ENCODE measurements at regions not wholly inside any gene's neighbourhood (a gene's known extent, or its start where the extent isn't known, plus 50 kb on each side); places are given as distances from the start of the nearest gene placed in this dataset.

- DNase-seq (ENCODE audit: low spot score): no peak
These were observed 324.7 kb downstream of the ETS1 start for GRCh38 chr11:128262463-128263345.

DNA sequence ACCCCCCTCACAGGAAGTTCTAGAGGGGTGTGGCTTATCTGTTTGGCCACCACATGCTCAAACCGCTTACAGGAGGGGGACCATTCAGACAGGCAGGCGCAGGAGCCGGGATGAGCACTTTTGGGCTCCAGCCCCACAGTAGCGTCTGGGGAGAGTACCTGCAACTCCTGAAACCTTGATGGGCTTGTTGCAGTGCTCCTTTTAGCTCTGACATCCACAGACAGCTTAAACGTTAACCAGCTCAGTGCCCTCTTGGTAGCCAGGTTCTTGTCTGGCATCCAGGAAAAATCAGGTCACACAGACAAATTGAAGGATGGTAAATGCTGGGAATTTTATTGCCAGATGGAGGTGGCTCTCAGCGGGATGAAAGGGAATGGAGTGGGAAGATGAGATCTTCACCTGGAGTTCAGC, 326.3 kb downstream of the ETS1 start:
- no peak for DNase-seq (ENCODE audit: low spot score)

GRCh38 chr11:128260398-128260797, 327.0 kb downstream of the ETS1 start:
- no peak for DNase-seq (ENCODE audit: low spot score)

GRCh38 chr11:128259816-128260215, 327.5 kb downstream of the ETS1 start:
- DNase-seq (ENCODE audit: low spot score): no peak

GRCh38 chr11:128254941-128255340, 332.4 kb downstream of the ETS1 start:
- DNase-seq (ENCODE audit: low spot score): no peak

DNA sequence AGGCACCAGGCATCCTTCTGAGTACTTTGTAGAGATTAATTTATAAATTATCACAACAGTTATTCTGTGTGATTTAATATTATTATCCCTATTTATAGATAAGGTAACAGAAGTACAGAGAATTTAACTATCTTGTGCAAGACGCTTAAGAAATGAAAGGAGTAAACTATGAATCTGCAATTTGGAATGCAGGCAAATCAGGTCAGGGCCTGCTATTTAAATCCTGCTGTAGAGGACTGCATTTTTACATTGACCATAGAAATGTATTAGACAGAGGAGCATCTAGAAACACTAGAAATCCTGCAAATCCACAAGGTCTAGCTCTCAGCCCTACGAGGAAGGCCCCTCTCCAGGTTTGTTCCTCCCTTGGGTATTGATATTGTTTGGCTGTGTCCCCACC, 336.2 kb downstream of the ETS1 start:
- no peak for DNase-seq (ENCODE audit: low spot score)

DNA sequence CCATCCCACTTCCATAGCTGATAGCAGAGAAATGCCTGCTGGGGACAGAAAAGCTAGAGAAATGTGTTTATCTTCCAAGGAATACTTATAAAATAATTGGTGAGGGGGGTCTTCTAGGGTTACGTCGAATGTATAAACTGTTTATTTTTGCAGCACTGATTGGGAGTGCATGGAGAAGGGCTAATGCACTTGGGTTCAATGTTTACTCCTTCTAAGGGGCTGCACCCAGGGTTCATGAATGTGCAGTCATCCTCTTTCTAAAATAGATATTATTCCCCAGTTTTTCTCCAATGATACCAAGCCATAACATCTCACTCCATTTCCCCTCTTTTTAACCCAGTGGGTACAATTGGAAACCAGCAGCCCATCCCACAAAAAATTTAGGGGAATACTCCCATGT, 336.9 kb downstream of the ETS1 start:
- DNase-seq (ENCODE audit: low spot score): no peak

GRCh38 chr11:128246810-128247594, 340.4 kb downstream of the ETS1 start:
- DNase-seq (ENCODE audit: low spot score): no peak

DNA sequence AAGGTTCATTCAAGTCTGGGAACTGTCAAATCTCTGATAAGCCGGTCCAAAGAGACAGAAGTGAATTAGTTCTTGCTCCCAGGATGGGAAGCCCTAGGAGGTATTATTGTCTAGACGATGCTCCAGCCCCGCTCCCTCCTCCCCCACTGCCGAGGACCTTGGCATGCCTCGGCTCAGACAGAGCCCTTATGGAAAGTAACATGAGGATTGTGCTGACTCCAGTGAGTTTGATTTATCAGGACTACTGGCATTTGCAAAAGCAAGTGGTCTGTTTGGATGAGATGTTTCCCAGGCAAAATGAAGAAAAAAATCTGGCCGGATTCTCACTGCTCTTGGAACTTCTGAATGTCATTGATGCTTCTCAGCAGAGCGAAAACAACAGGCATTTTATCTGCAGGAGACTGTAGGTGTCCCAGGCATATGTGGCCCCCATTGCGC, 341.0 kb downstream of the ETS1 start:
- no peak for DNase-seq (ENCODE audit: low spot score)

GRCh38 chr11:128244871-128245270, 342.5 kb downstream of the ETS1 start:
- no peak for DNase-seq (ENCODE audit: low spot score)

DNA sequence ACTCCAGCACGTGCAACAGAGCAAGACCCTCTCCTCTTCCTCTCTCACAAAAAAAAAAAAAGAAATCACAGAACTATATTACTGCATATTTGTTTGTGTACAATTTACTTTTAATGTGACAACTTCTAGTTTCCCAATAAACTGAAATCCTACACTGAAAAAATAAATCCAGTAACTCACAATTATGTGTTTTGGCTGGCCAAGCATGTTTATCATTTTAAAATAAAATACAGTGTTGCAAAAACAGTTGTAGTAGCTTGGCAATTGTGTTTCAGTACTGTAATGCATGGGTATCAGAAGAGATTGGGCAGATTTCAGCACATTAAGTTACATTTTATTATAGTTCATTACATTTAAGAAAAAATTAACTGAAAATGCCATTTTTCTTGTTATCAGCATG, 344.9 kb downstream of the ETS1 start:
- no peak for DNase-seq (ENCODE audit: low spot score)

DNA sequence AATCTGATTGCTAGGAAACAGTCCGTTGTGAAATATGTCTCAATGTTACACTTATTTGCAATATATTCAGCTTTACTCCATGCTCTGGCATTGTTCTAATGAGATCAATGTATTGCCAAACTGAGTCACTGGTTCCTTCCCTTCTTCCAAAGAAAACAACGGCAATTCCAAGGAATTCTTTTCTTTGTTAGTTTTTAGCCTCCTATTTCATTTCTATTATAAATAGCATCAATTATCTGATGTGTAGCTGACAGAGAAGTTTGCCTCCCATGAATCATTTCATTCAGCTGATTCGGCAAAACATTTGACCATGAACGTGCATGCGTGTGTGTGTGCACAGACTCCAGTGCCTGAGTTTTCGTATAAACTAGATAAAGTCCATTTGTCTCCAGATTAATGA, 346.8 kb downstream of the ETS1 start:
- no peak for DNase-seq (ENCODE audit: low spot score)

GRCh38 chr11:128239306-128239705, 348.1 kb downstream of the ETS1 start:
- DNase-seq (ENCODE audit: low spot score): no peak

- DNase-seq (ENCODE audit: low spot score): no peak
These were observed 348.7 kb downstream of the ETS1 start for GRCh38 chr11:128238521-128239265.

GRCh38 chr11:128236506-128237498, 350.6 kb downstream of the ETS1 start:
- DNase-seq (ENCODE audit: low spot score): no peak

- no peak for DNase-seq (ENCODE audit: low spot score)
These were observed 351.4 kb downstream of the ETS1 start for GRCh38 chr11:128235958-128236357.

- no peak for DNase-seq (ENCODE audit: low spot score)
These were observed 351.9 kb downstream of the ETS1 start for GRCh38 chr11:128235426-128235825.

DNA sequence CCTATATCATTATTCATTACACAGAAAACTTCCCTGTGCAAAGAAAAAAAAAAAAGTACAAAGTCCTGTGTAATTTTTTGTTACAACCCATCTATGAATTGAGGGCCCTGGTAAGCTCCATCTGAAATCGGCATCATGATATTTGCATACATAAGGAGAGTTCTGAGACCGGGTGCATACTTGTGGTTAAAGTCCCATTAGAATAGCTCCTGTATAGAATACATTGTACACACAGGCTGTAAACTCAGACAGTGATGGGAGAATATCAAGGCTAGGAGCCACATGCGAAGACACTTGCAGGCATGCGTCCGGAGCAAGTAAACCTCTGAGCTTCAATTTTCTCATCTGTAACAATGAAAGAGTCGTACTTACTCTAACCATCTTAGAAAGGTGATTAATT, 353.2 kb downstream of the ETS1 start:
- no peak for DNase-seq (ENCODE audit: low spot score)

- DNase-seq (ENCODE audit: low spot score): no peak
These were observed 354.8 kb downstream of the ETS1 start for GRCh38 chr11:128232588-128232987.

- no peak for DNase-seq (ENCODE audit: low spot score)
These were observed 355.4 kb downstream of the ETS1 start for GRCh38 chr11:128231845-128232410.

- DNase-seq (ENCODE audit: low spot score): no peak
These were observed 359.9 kb downstream of the ETS1 start for GRCh38 chr11:128227466-128227865.
